Osteocyte (in vitro differentiated cells): ENCODE measurements at regions not wholly inside any gene's neighbourhood (a gene's known extent, or its start where the extent isn't known, plus 50 kb on each side); places are given as distances from the start of the nearest gene placed in this dataset.

ENCODE experiments used
- DNase-seq: peaks from one replicate; pipeline ENCODE4 v3.0.0; 2021; ENCODE audit warnings: mixed read lengths; ENCODE audit not compliant: unreplicated experiment; ENCODE audit errors: extremely low spot score
- H3K27ac Mint-ChIP-seq: one replicate; pipeline ENCODE4 v1.8.0; 2021; ENCODE audit warnings: mild to moderate bottlenecking, mixed read lengths; ENCODE audit not compliant: unreplicated experiment
- H3K27me3 Mint-ChIP-seq: one replicate; pipeline ENCODE4 v1.8.0; 2021; ENCODE audit warnings: mixed read lengths; ENCODE audit not compliant: unreplicated experiment
- H3K36me3 Mint-ChIP-seq: one replicate; pipeline ENCODE4 v1.8.0; 2021; ENCODE audit warnings: mixed read lengths; ENCODE audit not compliant: unreplicated experiment
- H3K4me1 Mint-ChIP-seq: one replicate; pipeline ENCODE4 v1.8.0; 2021; ENCODE audit warnings: mixed read lengths; ENCODE audit not compliant: unreplicated experiment
- H3K4me3 Mint-ChIP-seq: one replicate; pipeline ENCODE4 v1.8.0; 2021; ENCODE audit warnings: mild to moderate bottlenecking, moderate library complexity, mixed read lengths; ENCODE audit not compliant: unreplicated experiment
- H3K9me3 Mint-ChIP-seq: one replicate; pipeline ENCODE4 v1.8.0; 2021; ENCODE audit warnings: mixed read lengths; ENCODE audit not compliant: unreplicated experiment
- CTCF ChIP-seq: fragments of 200-600 bp; sonication (generic); IDR thresholded peaks from 2 replicates; pipeline ENCODE4 v1.5.0; 2021; ENCODE audit warnings: antibody characterized with exemption, mild to moderate bottlenecking, moderate library complexity

DNA sequence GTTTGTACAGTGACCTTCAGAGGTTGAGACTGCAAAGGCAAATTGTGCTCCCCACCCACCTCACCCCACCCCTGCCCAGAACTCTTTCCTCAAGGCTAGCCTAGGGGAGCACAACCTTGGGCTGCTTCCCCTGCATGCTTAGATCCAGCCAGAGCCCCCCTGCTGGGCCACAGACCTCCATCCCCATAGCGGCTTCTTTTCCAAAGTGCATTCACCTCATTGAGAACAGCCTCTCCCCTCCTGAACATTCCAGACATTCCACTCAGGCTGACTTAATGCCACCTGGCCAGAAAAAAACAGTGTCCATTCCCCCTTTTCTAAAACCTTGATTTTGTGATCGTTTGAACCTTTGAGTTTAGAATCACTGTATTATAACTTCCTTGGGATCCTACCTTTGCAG lies 124.4 kb upstream of the TOPAZ1 start:
- Mint-ChIP-seq H3K27ac (no peak overlapping the region), H3K4me3 (no peak overlapping the region), H3K4me1 (peaks cover 5% of the 10 kb centered on the region), H3K36me3 (peaks cover 2% of the 10 kb centered on the region), H3K9me3 (peaks cover 2% of the 10 kb centered on the region), H3K27me3 (no peaks in the 10 kb centered on the region)
- no peak for DNase-seq
- no peak for TF ChIP-seq CTCF

GRCh38 chr3:44117736-44118135 lies 124.0 kb upstream of the TOPAZ1 start:
- H3K9me3 Mint-ChIP-seq = peaks cover 6% of the 10 kb centered on the region
- no peak for TF ChIP-seq CTCF
- peaks cover 2% of the 10 kb centered on the region for H3K36me3 Mint-ChIP-seq
- no peak overlapping the region for H3K27ac Mint-ChIP-seq
- no peak overlapping the region for H3K4me3 Mint-ChIP-seq
- H3K27me3 Mint-ChIP-seq = no peaks in the 10 kb centered on the region
- no peak for DNase-seq
- H3K4me1 Mint-ChIP-seq = peaks cover 5% of the 10 kb centered on the region

GRCh38 chr3:44120721-44121582 lies 120.7 kb upstream of the TOPAZ1 start:
- no peak for TF ChIP-seq CTCF
- Mint-ChIP-seq H3K36me3 (peaks cover 2% of the 10 kb centered on the region), H3K27me3 (no peaks in the 10 kb centered on the region), H3K27ac (no peak overlapping the region), H3K4me3 (no peak overlapping the region), H3K4me1 (peaks cover 9% of the 10 kb centered on the region), H3K9me3 (peaks cover 18% of the 10 kb centered on the region)
- DNase-seq = no peak

DNA sequence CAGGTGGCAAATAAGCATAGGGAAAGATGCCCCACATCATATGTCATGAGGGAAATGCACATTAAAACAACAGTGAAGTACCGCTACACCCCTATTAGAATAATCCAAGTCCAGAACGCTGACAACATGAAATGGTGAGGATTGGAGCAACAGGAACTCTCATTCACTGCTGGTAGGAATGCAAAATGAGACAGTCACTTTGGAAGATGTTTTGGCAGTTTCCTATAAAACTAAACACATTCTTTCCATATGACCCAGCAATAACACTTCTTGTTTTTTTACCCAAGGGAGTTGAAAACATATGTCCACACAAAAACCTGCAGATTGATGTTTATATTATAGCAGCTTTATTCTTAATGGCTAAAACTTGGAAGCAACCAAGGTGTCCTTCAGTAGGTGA lies 116.4 kb upstream of the TOPAZ1 start:
- no peak overlapping the region for H3K4me3 Mint-ChIP-seq
- no peak for TF ChIP-seq CTCF
- no peak for DNase-seq
- peaks cover 14% of the 10 kb centered on the region for H3K4me1 Mint-ChIP-seq
- H3K36me3 Mint-ChIP-seq = no peaks in the 10 kb centered on the region
- H3K27me3 Mint-ChIP-seq = no peaks in the 10 kb centered on the region
- peaks cover 18% of the 10 kb centered on the region for H3K9me3 Mint-ChIP-seq
- H3K27ac Mint-ChIP-seq = no peak overlapping the region

DNA sequence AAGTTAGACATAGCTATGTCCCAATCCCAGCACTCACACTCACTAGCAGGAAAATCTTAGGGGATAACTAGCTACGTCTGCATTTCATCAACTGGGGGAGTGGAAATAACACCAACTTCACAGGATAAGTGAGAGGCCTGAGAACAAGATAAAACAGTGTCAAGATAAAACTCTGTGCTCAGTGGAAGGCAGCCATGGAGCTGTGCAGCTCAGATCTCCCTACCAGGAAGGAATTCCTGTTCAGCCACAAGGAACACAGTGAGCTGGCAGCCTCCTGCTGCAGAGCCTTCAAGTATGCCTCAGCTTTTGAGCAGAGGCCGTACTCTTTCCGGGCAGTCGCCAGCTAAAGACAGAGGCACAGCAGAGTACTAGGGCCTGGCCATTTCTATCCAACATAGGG lies 115.8 kb upstream of the TOPAZ1 start:
- H3K36me3 Mint-ChIP-seq = no peaks in the 10 kb centered on the region
- no peak for DNase-seq

More for the DNA sequence above, 115.8 kb upstream of the TOPAZ1 start:
- H3K4me3 Mint-ChIP-seq = no peak overlapping the region
- peaks cover 18% of the 10 kb centered on the region for H3K9me3 Mint-ChIP-seq
- no peak overlapping the region for H3K27ac Mint-ChIP-seq
- H3K4me1 Mint-ChIP-seq = peaks cover 14% of the 10 kb centered on the region
- TF ChIP-seq CTCF = no peak
- H3K27me3 Mint-ChIP-seq = no peaks in the 10 kb centered on the region
